Esophagus muscularis mucosa (tissue), 4 donors: ENCODE measurements at regions not wholly inside any gene's neighbourhood (a gene's known extent, or its start where the extent isn't known, plus 50 kb on each side); places are given as distances from the start of the nearest gene placed in this dataset.

Experiments used
- DNase-seq: peaks from one replicate; pipeline ENCODE4 v3.0.0-alpha.2; 2017; ENCODE audit errors: extremely low spot score
- H3K27ac ChIP-seq, 4 donors: fragments of 200-600 bp; sonication (generic); replicated peaks in 1 of 4; 1 replicate in 3 of 4; 2 replicates in 1 of 4; pipeline ENCODE4 v1.5.1; 2016 to 2019; ENCODE audit warnings: mild to moderate bottlenecking in 1 of 4
- H3K27me3 ChIP-seq, 4 donors: fragments of 200-600 bp; sonication (generic); one replicate each; pipeline versions ENCODE4 v1.5.1 to v1.6.0; 2016 to 2019
- H3K36me3 ChIP-seq, 4 donors: fragments of 200-600 bp; sonication (generic); one replicate each; pipeline ENCODE4 v1.5.1; 2016 to 2019
- H3K4me1 ChIP-seq, 4 donors: fragments of 200-600 bp; sonication (generic); one replicate each; pipeline ENCODE4 v1.5.1; 2016 to 2019
- H3K4me3 ChIP-seq, 4 donors: fragments of 200-600 bp; sonication (generic); 1 replicate in 2 of 4; 2 replicates in 2 of 4; pipeline ENCODE4 v1.5.1; 2016 to 2019; ENCODE audit warnings: mild to moderate bottlenecking in 4 of 4, moderate library complexity in 1 of 4
- H3K9me3 ChIP-seq, 4 donors: fragments of 200-600 bp; sonication (generic); 1 replicate in 3 of 4; 2 replicates in 1 of 4; pipeline ENCODE4 v1.5.1; 2016 to 2019
- EP300 ChIP-seq: sonication (generic); formaldehyde crosslinking; IDR thresholded peaks from one replicate; pipeline ENCODE4 v1.6.1; 2017; ENCODE audit warnings: antibody characterized with exemption
- POLR2A ChIP-seq: fragments of 450-650 bp; IDR thresholded peaks from one replicate; pipeline ENCODE4 v1.6.1; 2017; ENCODE audit warnings: antibody characterized with exemption, moderate library complexity, mild to moderate bottlenecking, low read depth
- POLR2AphosphoS5 ChIP-seq, 2 donors: sonication (generic); formaldehyde crosslinking; IDR thresholded peaks; one replicate each; pipeline ENCODE4 v1.6.1; 2017; ENCODE audit warnings: antibody characterized with exemption in 2 of 2
- WGBS: methylation state at CpG from one replicate; pipeline ENCODE4 v1.1.5; 2018; 5-methylcytosine and 5-hydroxymethylcytosine counted together
- intact Hi-C: fragments of 100-400 bp; cut with DNase I; formaldehyde crosslinking; loops from one replicate; pipeline ENCODE4 v1.15.1; 2023
- TF ChIP-seq, protein P1 (sequence below), 3 experiments: fragments of 200-600 bp in 2 of 3; fragments of 450-650 bp in 1 of 3; sonication (generic) in 2 of 3; IDR thresholded peaks; one replicate each; pipeline ENCODE4 v1.5.1; 2017 to 2019; ENCODE audit warnings: antibody characterized with exemption in 3 of 3, mild to moderate bottlenecking in 2 of 3, moderate library complexity in 1 of 3

DNA sequence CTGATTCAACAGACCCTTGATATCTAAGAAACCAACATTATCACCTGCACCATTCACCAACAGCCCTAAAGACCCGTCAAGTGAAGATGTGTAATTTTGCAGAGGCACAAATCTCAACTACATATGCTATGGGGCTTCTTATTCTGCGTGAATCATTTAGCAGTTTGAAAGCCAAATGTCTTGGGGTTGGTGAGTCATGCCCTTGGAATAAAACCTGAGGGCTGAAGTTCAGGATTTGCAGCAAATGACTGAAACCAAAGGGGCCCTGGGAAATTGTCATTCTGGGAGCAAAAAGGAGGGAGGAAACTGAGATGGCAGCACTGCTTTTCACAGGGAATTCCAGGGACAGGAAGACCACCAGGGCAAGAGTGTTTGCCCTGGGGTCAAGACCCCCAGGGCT lies 79.2 kb upstream of the TNR start:
- Histone ChIP-seq H3K9me3 (peaks cover 0 to 10% (median 0%) of the 10 kb centered on the region in 4 donors), H3K4me3 (no peak overlapping the region), H3K4me1 (no peaks in the 10 kb centered on the region), H3K36me3 (no peaks in the 10 kb centered on the region), H3K27me3 (no peaks in the 10 kb centered on the region), H3K27ac (no peak overlapping the region)
- WGBS = 74% methylated on average over 2 of the region's 2 CpGs
- intact Hi-C loops = no loop called here
- TF ChIP-seq, protein P1, sequence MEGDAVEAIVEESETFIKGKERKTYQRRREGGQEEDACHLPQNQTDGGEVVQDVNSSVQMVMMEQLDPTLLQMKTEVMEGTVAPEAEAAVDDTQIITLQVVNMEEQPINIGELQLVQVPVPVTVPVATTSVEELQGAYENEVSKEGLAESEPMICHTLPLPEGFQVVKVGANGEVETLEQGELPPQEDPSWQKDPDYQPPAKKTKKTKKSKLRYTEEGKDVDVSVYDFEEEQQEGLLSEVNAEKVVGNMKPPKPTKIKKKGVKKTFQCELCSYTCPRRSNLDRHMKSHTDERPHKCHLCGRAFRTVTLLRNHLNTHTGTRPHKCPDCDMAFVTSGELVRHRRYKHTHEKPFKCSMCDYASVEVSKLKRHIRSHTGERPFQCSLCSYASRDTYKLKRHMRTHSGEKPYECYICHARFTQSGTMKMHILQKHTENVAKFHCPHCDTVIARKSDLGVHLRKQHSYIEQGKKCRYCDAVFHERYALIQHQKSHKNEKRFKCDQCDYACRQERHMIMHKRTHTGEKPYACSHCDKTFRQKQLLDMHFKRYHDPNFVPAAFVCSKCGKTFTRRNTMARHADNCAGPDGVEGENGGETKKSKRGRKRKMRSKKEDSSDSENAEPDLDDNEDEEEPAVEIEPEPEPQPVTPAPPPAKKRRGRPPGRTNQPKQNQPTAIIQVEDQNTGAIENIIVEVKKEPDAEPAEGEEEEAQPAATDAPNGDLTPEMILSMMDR (IDR thresholded peaks at IDR 0.05) = no peak
- TF ChIP-seq POLR2AphosphoS5 (IDR thresholded peaks at IDR 0.05) (no peak), EP300 (no peak), POLR2A (no peak)
- no peak for DNase-seq

DNA sequence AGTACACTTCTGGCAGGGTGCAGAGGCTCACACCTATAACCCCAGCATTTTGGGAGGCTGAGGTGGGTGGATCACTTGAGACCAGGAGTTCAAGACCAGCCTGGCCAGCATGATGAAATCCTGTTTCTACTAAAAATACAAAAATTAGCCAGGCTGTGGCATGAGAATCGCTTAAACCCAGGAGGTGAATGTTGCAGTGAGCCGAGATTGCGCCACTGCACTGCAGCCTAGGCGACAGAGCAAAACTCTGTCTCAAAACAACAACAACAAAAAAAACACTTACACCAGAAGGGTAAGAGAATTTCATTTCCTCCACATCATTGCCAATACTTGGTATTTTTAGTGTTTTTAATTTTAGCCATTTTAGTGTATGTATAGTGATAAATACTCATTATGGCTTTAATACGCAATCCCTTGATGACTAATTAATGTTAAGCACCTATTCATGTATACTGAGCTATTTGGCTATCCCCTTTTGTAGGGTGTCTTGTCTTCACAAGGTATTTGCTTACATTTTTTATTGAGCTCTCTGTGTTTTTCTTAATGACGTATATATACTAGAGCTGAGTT lies 77.1 kb upstream of the TNR start:
- Histone ChIP-seq H3K36me3 (no peaks in the 10 kb centered on the region), H3K9me3 (peaks cover 0 to 10% (median 0%) of the 10 kb centered on the region in 4 donors), H3K27ac (no peak overlapping the region), H3K27me3 (no peaks in the 10 kb centered on the region), H3K4me3 (no peak overlapping the region), H3K4me1 (no peaks in the 10 kb centered on the region)
- intact Hi-C loops = no loop called here
- no peak for DNase-seq
- WGBS = 86% methylated on average over 6 of the region's 6 CpGs
- no peak for TF ChIP-seq POLR2A
- no peak for TF ChIP-seq POLR2AphosphoS5 (IDR thresholded peaks at IDR 0.05)

DNA sequence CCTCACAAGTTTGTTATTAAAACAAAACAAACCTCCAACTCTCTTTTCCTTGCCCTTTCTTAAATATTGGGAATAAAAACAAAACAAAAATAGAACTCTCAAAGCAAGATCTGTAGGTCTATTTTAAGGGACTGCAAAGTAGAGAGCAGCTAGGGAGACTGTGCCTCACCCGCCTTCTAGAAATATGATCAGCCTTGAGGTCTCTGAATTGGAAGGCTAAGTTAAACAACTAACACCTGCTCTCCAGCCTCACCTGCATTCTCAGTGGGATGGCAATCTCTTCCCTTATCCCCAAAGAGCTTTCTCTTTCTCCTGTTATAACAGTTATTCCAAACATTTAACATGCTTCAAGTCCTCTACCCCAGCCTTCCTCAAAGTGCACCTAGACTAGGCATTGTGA lies 75.5 kb upstream of the TNR start:
- Histone ChIP-seq H3K27me3 (no peaks in the 10 kb centered on the region), H3K4me1 (no peaks in the 10 kb centered on the region), H3K4me3 (no peak overlapping the region), H3K27ac (no peak overlapping the region), H3K9me3 (peaks cover 0 to 10% (median 0%) of the 10 kb centered on the region in 4 donors), H3K36me3 (no peaks in the 10 kb centered on the region)
- intact Hi-C loops = no loop called here
- TF ChIP-seq POLR2AphosphoS5 (IDR thresholded peaks at IDR 0.05) (no peak), POLR2A (no peak), EP300 (no peak)
- TF ChIP-seq, protein P1 (IDR thresholded peaks at IDR 0.05) = no peak
- 40% methylated on average over 1 of the region's 1 CpG for WGBS
- DNase-seq = no peak

DNA sequence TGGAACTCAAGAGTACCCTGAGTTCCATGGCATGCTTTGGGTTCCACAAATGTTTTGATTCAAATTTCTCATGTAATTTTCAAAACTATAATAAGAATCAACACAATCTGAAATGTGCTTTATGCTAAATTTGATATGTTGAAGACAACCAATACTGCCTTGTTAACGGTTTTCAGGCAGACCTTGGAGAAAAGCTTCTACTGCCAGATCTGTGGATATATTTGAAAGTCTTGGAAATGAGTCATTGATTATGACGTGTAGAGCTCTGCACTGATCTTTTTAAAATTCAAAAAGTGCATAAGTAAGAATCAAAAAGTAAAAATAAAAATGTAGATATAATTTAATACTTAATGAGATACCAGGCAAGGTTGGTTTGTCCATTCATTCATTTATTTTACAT lies 74.0 kb upstream of the TNR start:
- no peak overlapping the region for H3K27ac ChIP-seq
- peaks cover 0 to 10% (median 0%) of the 10 kb centered on the region in 4 donors for H3K9me3 ChIP-seq
- no peaks in the 10 kb centered on the region for H3K36me3 ChIP-seq
- 85% methylated on average over 2 of the region's 2 CpGs for WGBS
- no peak for DNase-seq
- no peak overlapping the region for H3K4me3 ChIP-seq
- intact Hi-C loops = no loop called here
- TF ChIP-seq POLR2AphosphoS5 (IDR thresholded peaks at IDR 0.05) (no peak), EP300 (no peak), POLR2A (no peak)
- TF ChIP-seq, protein P1 (IDR thresholded peaks at IDR 0.05) = no peak
- H3K27me3 ChIP-seq = no peaks in the 10 kb centered on the region
- no peaks in the 10 kb centered on the region for H3K4me1 ChIP-seq

DNA sequence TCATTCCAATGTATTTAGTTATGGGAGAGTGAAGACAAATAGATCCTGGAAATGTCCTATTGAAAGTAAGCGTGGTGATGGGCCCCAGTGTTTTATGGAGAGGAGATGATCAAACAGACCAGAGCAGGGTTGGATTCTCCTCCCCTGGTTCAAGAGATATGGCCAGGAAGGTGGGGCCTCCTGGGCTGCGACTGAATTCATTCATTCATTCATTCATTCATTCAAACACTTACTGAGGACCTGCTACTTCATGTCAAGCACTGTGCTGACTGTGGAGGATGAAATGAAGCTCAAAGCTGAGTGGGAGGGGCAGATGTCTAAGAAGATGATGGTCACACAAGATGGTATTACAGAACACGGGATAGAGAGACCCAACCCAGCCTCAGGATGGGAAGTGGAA lies 71.5 kb upstream of the TNR start:
- 40% methylated on average over 3 of the region's 3 CpGs for WGBS
- Histone ChIP-seq H3K9me3 (peaks cover 0 to 3% (median 0%) of the 10 kb centered on the region in 4 donors), H3K27ac (no peak overlapping the region), H3K4me3 (no peak overlapping the region), H3K27me3 (no peaks in the 10 kb centered on the region), H3K36me3 (no peaks in the 10 kb centered on the region), H3K4me1 (no peaks in the 10 kb centered on the region)
- intact Hi-C loops = no loop called here
- TF ChIP-seq POLR2AphosphoS5 (IDR thresholded peaks at IDR 0.05) = no peak
- no peak for TF ChIP-seq EP300
- TF ChIP-seq, protein P1 (IDR thresholded peaks at IDR 0.05) = no peak
- no peak for TF ChIP-seq POLR2A
- no peak for DNase-seq
